Loucy (cell line): ENCODE measurements at regions not wholly inside any gene's neighbourhood (a gene's known extent, or its start where the extent isn't known, plus 50 kb on each side); places are given as distances from the start of the nearest gene placed in this dataset.

Experiments used
- H2AFZ ChIP-seq: fragments of 200-600 bp; sonication (generic); 2 replicates; pipeline ENCODE4 v1.6.0; 2016; ENCODE audit warnings: antibody characterized with exemption, mild to moderate bottlenecking, low read length, moderate library complexity
- H3F3A ChIP-seq: fragments of 200-600 bp; 2 replicates; pipeline ENCODE4 v1.6.0; 2016; ENCODE audit warnings: antibody characterized with exemption, low read depth, mild to moderate bottlenecking
- H3K27me3 ChIP-seq: fragments of 200-600 bp; sonication (generic); 2 replicates; pipeline ENCODE4 v1.6.1; 2014; ENCODE audit warnings: low read length, mild to moderate bottlenecking; ENCODE audit not compliant: insufficient read depth, poor library complexity, severe bottlenecking
- H3K36me3 ChIP-seq: fragments of 200-600 bp; sonication (generic); 2 replicates; pipeline ENCODE4 v1.6.1; 2016; ENCODE audit warnings: low read length; ENCODE audit not compliant: insufficient read depth
- H3K4me1 ChIP-seq: fragments of 200-600 bp; sonication (generic); 2 replicates; pipeline ENCODE4 v1.5.1; 2014; ENCODE audit warnings: low read length, mild to moderate bottlenecking; ENCODE audit not compliant: insufficient read depth, poor library complexity, severe bottlenecking
- H3K4me2 ChIP-seq: fragments of 200-600 bp; sonication (generic); 2 replicates; pipeline ENCODE4 v1.6.0; 2014; ENCODE audit warnings: antibody characterized with exemption, low read length, low read depth, mild to moderate bottlenecking; ENCODE audit not compliant: poor library complexity, severe bottlenecking
- H3K4me3 ChIP-seq: fragments of 200-600 bp; sonication (generic); 2 replicates; pipeline ENCODE4 v1.5.1; 2014; ENCODE audit warnings: low read length, mild to moderate bottlenecking, mixed read lengths; ENCODE audit not compliant: poor library complexity, severe bottlenecking
- H3K79me2 ChIP-seq: fragments of 200-600 bp; sonication (generic); 2 replicates; pipeline ENCODE4 v1.6.1; 2014; ENCODE audit warnings: low read length; ENCODE audit not compliant: insufficient read depth
- H3K9ac ChIP-seq: fragments of 200-600 bp; sonication (generic); 2 replicates; pipeline ENCODE4 v1.6.0; 2014; ENCODE audit warnings: mild to moderate bottlenecking, low read depth, low read length, moderate library complexity; ENCODE audit not compliant: poor library complexity, severe bottlenecking
- H3K9me2 ChIP-seq: fragments of 200-600 bp; sonication (generic); replicated peaks from 2 replicates; pipeline ENCODE4 v1.6.1; 2016; ENCODE audit warnings: low read depth, low read length, mixed read lengths
- H3K9me3 ChIP-seq: fragments of 200-600 bp; sonication (generic); 2 replicates; pipeline ENCODE4 v1.6.1; 2014; ENCODE audit warnings: mild to moderate bottlenecking, antibody characterized with exemption, low read length, low read depth; ENCODE audit not compliant: insufficient read depth
- H4K20me1 ChIP-seq: fragments of 200-600 bp; sonication (generic); 2 replicates; pipeline ENCODE4 v1.6.0; 2014; ENCODE audit warnings: antibody characterized with exemption, low read length, mild to moderate bottlenecking; ENCODE audit not compliant: insufficient read depth, poor library complexity, severe bottlenecking
- EZH2phosphoT487 ChIP-seq: fragments of 200-600 bp; IDR thresholded peaks from 2 replicates; pipeline ENCODE4 v1.6.1; 2018; ENCODE audit warnings: antibody characterized with exemption, mild to moderate bottlenecking, moderate library complexity, borderline replicate concordance
- TF ChIP-seq, protein P1 (sequence below): fragments of 200-600 bp; sonication (generic); conservative IDR thresholded peaks from 2 replicates; pipeline ENCODE4 v1.5.1; 2014; ENCODE audit warnings: mild to moderate bottlenecking, antibody characterized with exemption, low read length

DNA sequence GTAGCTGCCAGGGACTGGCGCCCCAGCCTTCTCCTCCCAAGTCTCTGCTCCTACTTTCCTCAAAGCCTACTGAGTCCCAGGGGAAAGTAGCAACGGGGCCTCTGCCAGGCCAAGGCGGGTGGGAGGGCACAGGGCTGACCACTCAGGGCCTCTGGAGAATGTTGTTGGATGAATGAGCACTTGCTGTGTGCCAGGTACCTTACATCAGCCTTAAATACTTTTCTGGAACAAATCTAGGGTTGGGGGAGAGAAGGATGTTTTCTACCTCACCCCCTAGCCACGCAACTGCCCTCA lies 119.3 kb upstream of the ZBTB40 start:
- Histone ChIP-seq H3K4me3 (no peak overlapping the region), H3K9me3 (no peaks in the 10 kb centered on the region), H2AFZ (no peak overlapping the region), H4K20me1 (no peaks in the 10 kb centered on the region), H3K27me3 (no peaks in the 10 kb centered on the region), H3F3A (no peaks in the 10 kb centered on the region), H3K79me2 (no peaks in the 10 kb centered on the region), H3K4me1 (no peaks in the 10 kb centered on the region), H3K9ac (no peak overlapping the region), H3K9me2 (no peaks in the 10 kb centered on the region), H3K36me3 (no peaks in the 10 kb centered on the region), H3K4me2 (no peak overlapping the region)
- no peak for TF ChIP-seq EZH2phosphoT487
- TF ChIP-seq, protein P1, sequence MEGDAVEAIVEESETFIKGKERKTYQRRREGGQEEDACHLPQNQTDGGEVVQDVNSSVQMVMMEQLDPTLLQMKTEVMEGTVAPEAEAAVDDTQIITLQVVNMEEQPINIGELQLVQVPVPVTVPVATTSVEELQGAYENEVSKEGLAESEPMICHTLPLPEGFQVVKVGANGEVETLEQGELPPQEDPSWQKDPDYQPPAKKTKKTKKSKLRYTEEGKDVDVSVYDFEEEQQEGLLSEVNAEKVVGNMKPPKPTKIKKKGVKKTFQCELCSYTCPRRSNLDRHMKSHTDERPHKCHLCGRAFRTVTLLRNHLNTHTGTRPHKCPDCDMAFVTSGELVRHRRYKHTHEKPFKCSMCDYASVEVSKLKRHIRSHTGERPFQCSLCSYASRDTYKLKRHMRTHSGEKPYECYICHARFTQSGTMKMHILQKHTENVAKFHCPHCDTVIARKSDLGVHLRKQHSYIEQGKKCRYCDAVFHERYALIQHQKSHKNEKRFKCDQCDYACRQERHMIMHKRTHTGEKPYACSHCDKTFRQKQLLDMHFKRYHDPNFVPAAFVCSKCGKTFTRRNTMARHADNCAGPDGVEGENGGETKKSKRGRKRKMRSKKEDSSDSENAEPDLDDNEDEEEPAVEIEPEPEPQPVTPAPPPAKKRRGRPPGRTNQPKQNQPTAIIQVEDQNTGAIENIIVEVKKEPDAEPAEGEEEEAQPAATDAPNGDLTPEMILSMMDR, result no peak

DNA sequence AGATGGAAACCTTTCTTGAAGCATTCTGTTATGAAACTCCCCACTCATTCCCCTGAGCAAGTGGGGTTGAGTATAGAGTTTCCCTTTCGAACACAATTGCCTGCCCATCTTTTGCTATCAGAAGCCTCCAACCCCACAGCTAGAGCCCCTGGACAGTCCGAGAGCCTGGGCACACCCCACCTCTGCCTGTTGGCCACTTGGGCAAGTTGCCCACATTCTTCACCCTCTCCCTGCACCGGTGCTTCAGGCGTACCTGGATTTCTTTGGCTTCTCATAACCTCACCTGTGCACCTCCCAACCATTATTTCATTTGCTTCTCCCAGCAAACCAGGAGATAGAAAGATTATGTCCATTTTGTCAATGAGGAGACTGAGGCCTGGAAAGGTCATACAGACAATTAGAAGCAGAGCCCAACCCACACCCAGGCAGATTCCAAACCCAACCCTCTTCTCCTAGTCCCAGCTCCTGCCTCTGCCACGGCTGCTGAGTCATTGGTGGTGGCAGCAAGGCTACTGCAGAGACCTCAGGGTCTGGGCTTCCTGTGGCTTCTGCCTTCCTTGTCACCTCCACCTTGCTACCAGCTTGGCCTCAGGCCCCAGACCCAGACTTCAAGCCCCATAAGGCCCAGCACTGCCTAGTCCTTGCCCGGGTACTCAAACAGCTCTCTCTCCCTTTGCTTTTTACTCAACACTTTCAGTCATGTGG lies 118.7 kb upstream of the ZBTB40 start:
- no peak overlapping the region for H3K4me2 ChIP-seq
- no peaks in the 10 kb centered on the region for H3K4me1 ChIP-seq
- no peak overlapping the region for H3K9ac ChIP-seq
- H3K79me2 ChIP-seq, result no peaks in the 10 kb centered on the region
- H3K9me3 ChIP-seq, result no peaks in the 10 kb centered on the region
- H3K36me3 ChIP-seq, result no peaks in the 10 kb centered on the region
- no peak overlapping the region for H2AFZ ChIP-seq
- no peaks in the 10 kb centered on the region for H3K27me3 ChIP-seq
- no peak overlapping the region for H3K4me3 ChIP-seq
- H4K20me1 ChIP-seq, result no peaks in the 10 kb centered on the region
- TF ChIP-seq, protein P1, result no peak
- TF ChIP-seq EZH2phosphoT487, result no peak
- no peaks in the 10 kb centered on the region for H3F3A ChIP-seq
- no peaks in the 10 kb centered on the region for H3K9me2 ChIP-seq

DNA sequence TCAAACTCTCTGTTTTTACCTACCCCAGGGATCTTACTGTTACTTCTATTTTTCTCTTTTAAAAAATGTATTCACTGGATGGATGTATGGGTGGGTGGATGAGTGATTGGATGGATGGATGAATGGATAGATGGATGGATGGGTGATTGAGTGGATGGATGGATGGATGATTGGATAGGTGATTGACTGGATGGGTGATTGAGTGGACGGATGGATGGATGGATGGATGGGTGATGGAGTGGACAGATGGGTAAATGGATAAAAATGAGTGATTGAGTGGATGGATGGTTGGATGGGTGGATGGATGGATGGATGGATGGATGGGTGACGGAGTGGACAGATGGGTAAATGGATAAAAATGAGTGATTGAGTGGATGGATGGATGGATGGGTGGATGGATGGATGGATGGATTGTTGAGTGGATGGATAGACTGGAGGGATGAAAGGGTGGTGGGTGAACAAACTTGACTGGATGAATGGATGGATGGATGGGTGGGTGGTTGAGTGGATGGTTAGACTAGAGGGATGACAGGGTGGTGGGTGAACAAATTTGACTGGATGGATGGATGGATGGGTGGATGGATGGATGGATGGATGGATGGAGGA lies 118.0 kb upstream of the ZBTB40 start:
- Histone ChIP-seq H3K9ac (no peak overlapping the region), H3K79me2 (no peaks in the 10 kb centered on the region), H3K36me3 (no peaks in the 10 kb centered on the region), H3K9me2 (no peaks in the 10 kb centered on the region), H3K4me2 (no peak overlapping the region), H3K9me3 (no peaks in the 10 kb centered on the region), H4K20me1 (no peaks in the 10 kb centered on the region), H3K27me3 (no peaks in the 10 kb centered on the region), H3F3A (no peaks in the 10 kb centered on the region), H3K4me3 (no peak overlapping the region), H2AFZ (no peak overlapping the region), H3K4me1 (no peaks in the 10 kb centered on the region)
- TF ChIP-seq, protein P1, result no peak
